ENCODE measurements at regions not wholly inside any gene's neighbourhood (a gene's known extent, or its start where the extent isn't known, plus 50 kb on each side); places are given as distances from the start of the nearest gene placed in this dataset.

GRCh38 chr16:9340526-9341256, 249.2 kb downstream of the HAPSTR1 start:
- TF ChIP-seq GATA3 (IDR thresholded peaks at IDR 0.05; ENCODE audit: low read depth, low read length) (no peak), GATA2 (IDR thresholded peaks at IDR 0.05; ENCODE audit: low read depth, low read length) (no peak)

GRCh38 chr16:9343276-9343675, 251.8 kb downstream of the HAPSTR1 start:
- TF ChIP-seq GATA3 (IDR thresholded peaks at IDR 0.05; ENCODE audit: low read depth, low read length) (no peak), GATA2 (IDR thresholded peaks at IDR 0.05; ENCODE audit: low read depth, low read length) (no peak)

GRCh38 chr16:9344508-9344907, 253.1 kb downstream of the HAPSTR1 start:
- TF ChIP-seq GATA2 (IDR thresholded peaks at IDR 0.05; ENCODE audit: low read depth, low read length) (no peak), GATA3 (IDR thresholded peaks at IDR 0.05; ENCODE audit: low read depth, low read length) (no peak)

- no peak for TF ChIP-seq GATA2 (IDR thresholded peaks at IDR 0.05; ENCODE audit: low read depth, low read length)
- no peak for TF ChIP-seq GATA3 (IDR thresholded peaks at IDR 0.05; ENCODE audit: low read depth, low read length)
Measured at GRCh38 chr16:9345046-9345445, 253.6 kb downstream of the HAPSTR1 start.

- no peak for TF ChIP-seq GATA3 (IDR thresholded peaks at IDR 0.05; ENCODE audit: low read depth, low read length)
- no peak for TF ChIP-seq GATA2 (IDR thresholded peaks at IDR 0.05; ENCODE audit: low read depth, low read length)
Measured at GRCh38 chr16:9345880-9346279, 254.4 kb downstream of the HAPSTR1 start.

GRCh38 chr16:9348912-9349311, 257.5 kb downstream of the HAPSTR1 start:
- TF ChIP-seq GATA2 (IDR thresholded peaks at IDR 0.05; ENCODE audit: low read depth, low read length) (no peak), GATA3 (IDR thresholded peaks at IDR 0.05; ENCODE audit: low read depth, low read length) (no peak)

- no peak for TF ChIP-seq GATA2 (IDR thresholded peaks at IDR 0.05; ENCODE audit: low read depth, low read length)
- TF ChIP-seq GATA3 (IDR thresholded peaks at IDR 0.05; ENCODE audit: low read depth, low read length) = no peak
Measured at GRCh38 chr16:9351440-9351839, 260.0 kb downstream of the HAPSTR1 start.

GRCh38 chr16:9351841-9352434, 260.5 kb downstream of the HAPSTR1 start:
- TF ChIP-seq GATA3 (IDR thresholded peaks at IDR 0.05; ENCODE audit: low read depth, low read length) (no peak), GATA2 (IDR thresholded peaks at IDR 0.05; ENCODE audit: low read depth, low read length) (no peak)

- TF ChIP-seq GATA3 (IDR thresholded peaks at IDR 0.05; ENCODE audit: low read depth, low read length) (no peak), GATA2 (IDR thresholded peaks at IDR 0.05; ENCODE audit: low read depth, low read length) (no peak)
Measured at GRCh38 chr16:9357829-9358228, 266.4 kb downstream of the HAPSTR1 start.

- TF ChIP-seq GATA2 (IDR thresholded peaks at IDR 0.05; ENCODE audit: low read depth, low read length) (no peak), GATA3 (IDR thresholded peaks at IDR 0.05; ENCODE audit: low read depth, low read length) (no peak)
Measured at GRCh38 chr16:9360075-9360474, 268.6 kb downstream of the HAPSTR1 start.

- TF ChIP-seq GATA3 (IDR thresholded peaks at IDR 0.05; ENCODE audit: low read depth, low read length) (no peak), GATA2 (IDR thresholded peaks at IDR 0.05; ENCODE audit: low read depth, low read length) (no peak)
Measured at GRCh38 chr16:9362050-9362449, 270.6 kb downstream of the HAPSTR1 start.

- no peak for TF ChIP-seq GATA2 (IDR thresholded peaks at IDR 0.05; ENCODE audit: low read depth, low read length)
- no peak for TF ChIP-seq GATA3 (IDR thresholded peaks at IDR 0.05; ENCODE audit: low read depth, low read length)
Measured at GRCh38 chr16:9362604-9363003, 271.2 kb downstream of the HAPSTR1 start.

- TF ChIP-seq GATA3 (IDR thresholded peaks at IDR 0.05; ENCODE audit: low read depth, low read length) (no peak), GATA2 (IDR thresholded peaks at IDR 0.05; ENCODE audit: low read depth, low read length) (no peak)
Measured at GRCh38 chr16:9363520-9363919, 272.1 kb downstream of the HAPSTR1 start.

- TF ChIP-seq GATA3 (IDR thresholded peaks at IDR 0.05; ENCODE audit: low read depth, low read length) (no peak), GATA2 (IDR thresholded peaks at IDR 0.05; ENCODE audit: low read depth, low read length) (no peak)
Measured at GRCh38 chr16:9364721-9365369, 273.4 kb downstream of the HAPSTR1 start.

- no peak for TF ChIP-seq GATA2 (IDR thresholded peaks at IDR 0.05; ENCODE audit: low read depth, low read length)
- TF ChIP-seq GATA3 (IDR thresholded peaks at IDR 0.05; ENCODE audit: low read depth, low read length) = no peak
Measured at GRCh38 chr16:9365370-9365728, 273.9 kb downstream of the HAPSTR1 start.

All from SH-SY5Y (cell line).